Transverse colon (tissue), 4 donors: ENCODE measurements at regions not wholly inside any gene's neighbourhood (a gene's known extent, or its start where the extent isn't known, plus 50 kb on each side); places are given as distances from the start of the nearest gene placed in this dataset.

Source experiments
- DNase-seq: peaks from one replicate; pipeline ENCODE4 v3.0.0-alpha.2; 2019
- H3K27ac ChIP-seq, 4 donors: fragments of 200-600 bp; sonication (generic); 2 replicates each; pipeline ENCODE4 v1.5.1; 2016 to 2018; ENCODE audit warnings: inconsistent platforms in 4 of 4
- H3K27me3 ChIP-seq: fragments of 200-600 bp; sonication (generic); 2 replicates; pipeline ENCODE4 v1.5.1; 2017; ENCODE audit warnings: inconsistent platforms
- H3K36me3 ChIP-seq, 4 donors: fragments of 200-600 bp; sonication (generic); 2 replicates each; pipeline ENCODE4 v1.5.1; 2017 to 2019; ENCODE audit warnings: inconsistent platforms in 4 of 4
- H3K4me1 ChIP-seq, 4 donors: fragments of 200-600 bp; sonication (generic); 2 replicates each; pipeline ENCODE4 v1.5.1; 2017 to 2020; ENCODE audit warnings: inconsistent platforms in 4 of 4
- H3K4me3 ChIP-seq, 4 donors: fragments of 200-600 bp; sonication (generic); 1 replicate in 1 of 4; 2 replicates in 3 of 4; pipeline versions ENCODE4 v1.5.1 to v1.6.1; 2017 to 2019; ENCODE audit warnings: inconsistent platforms in 4 of 4
- H3K9me3 ChIP-seq, 2 donors: fragments of 200-600 bp; sonication (generic); 2 replicates each; pipeline ENCODE4 v1.5.1; 2017 to 2019; ENCODE audit warnings: inconsistent platforms in 2 of 2
- EP300 ChIP-seq: sonication (generic); formaldehyde crosslinking; IDR thresholded peaks from one replicate; pipeline ENCODE4 v1.6.1; 2017; ENCODE audit warnings: antibody characterized with exemption, low read depth
- POLR2A ChIP-seq: fragments of 450-650 bp; IDR thresholded peaks from one replicate; pipeline ENCODE4 v1.6.1; 2016; ENCODE audit warnings: antibody characterized with exemption, mild to moderate bottlenecking, moderate library complexity
- POLR2AphosphoS5 ChIP-seq, 3 donors: sonication (generic); formaldehyde crosslinking; IDR thresholded peaks; one replicate each; pipeline ENCODE4 v1.6.1; 2016; ENCODE audit warnings: antibody characterized with exemption in 3 of 3
- WGBS, 2 donors: methylation state at CpG; one replicate each; pipeline ENCODE4 v1.1.5; 2018; ENCODE audit warnings: low coverage in 1 of 2; 5-methylcytosine and 5-hydroxymethylcytosine counted together
- in situ Hi-C, 4 donors: fragments of 200-750 bp; cut with MboI; loops; one replicate each; pipeline versions ENCODE4 v1.15.0 to v1.15.1; 2017; ENCODE audit warnings: low sequenced_read_pairs in 3 of 4, low pct_ligation_motif_present in 1 of 4, low pct_unique_long_range_greater_than_20kb in 1 of 4
- intact Hi-C: fragments of 100-400 bp; cut with DNase I; formaldehyde crosslinking; loops from one replicate; pipeline ENCODE4 v1.15.1; 2023; ENCODE audit warnings: low total_unique reads
- TF ChIP-seq, protein P1 (sequence below), 5 experiments: fragments of 200-600 bp in 3 of 5; fragments of 450-650 bp in 2 of 5; sonication (generic) in 3 of 5; IDR thresholded peaks; 1 replicate in 2 of 5; 2 replicates in 3 of 5; pipeline ENCODE4 v1.5.1; 2016 to 2017; ENCODE audit warnings: antibody characterized with exemption in 5 of 5, inconsistent platforms in 3 of 5, mild to moderate bottlenecking in 2 of 5, moderate library complexity in 1 of 5

DNA sequence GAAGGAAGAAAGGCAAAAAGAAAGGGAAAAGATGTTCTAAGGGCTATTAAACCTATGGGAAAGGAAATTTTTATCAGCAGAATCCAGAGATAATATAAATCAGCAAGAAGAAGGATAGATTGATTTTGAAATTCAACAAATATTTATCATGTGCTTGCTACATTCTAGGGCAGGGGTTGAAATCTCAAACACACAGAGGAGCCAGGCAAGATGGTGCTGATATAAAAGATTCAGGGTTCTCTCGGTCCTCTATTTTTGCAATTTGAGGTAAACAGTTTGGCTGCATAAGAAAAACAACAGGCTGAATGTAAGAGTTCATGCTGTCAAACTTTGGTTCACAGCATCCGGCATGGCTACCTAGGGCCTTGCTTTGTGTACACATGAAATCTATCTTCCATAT is 109.6 kb upstream of the BMP2 start:
- Histone ChIP-seq H3K4me1 (peaks cover 0 to 41% (median 21%) of the 10 kb centered on the region in 4 donors), H3K27ac (no peak overlapping the region), H3K36me3 (no peaks in the 10 kb centered on the region), H3K4me3 (no peak overlapping the region), H3K27me3 (no peaks in the 10 kb centered on the region), H3K9me3 (no peaks in the 10 kb centered on the region)
- TF ChIP-seq EP300 = no peak
- TF ChIP-seq POLR2A = no peak
- TF ChIP-seq, protein P1, sequence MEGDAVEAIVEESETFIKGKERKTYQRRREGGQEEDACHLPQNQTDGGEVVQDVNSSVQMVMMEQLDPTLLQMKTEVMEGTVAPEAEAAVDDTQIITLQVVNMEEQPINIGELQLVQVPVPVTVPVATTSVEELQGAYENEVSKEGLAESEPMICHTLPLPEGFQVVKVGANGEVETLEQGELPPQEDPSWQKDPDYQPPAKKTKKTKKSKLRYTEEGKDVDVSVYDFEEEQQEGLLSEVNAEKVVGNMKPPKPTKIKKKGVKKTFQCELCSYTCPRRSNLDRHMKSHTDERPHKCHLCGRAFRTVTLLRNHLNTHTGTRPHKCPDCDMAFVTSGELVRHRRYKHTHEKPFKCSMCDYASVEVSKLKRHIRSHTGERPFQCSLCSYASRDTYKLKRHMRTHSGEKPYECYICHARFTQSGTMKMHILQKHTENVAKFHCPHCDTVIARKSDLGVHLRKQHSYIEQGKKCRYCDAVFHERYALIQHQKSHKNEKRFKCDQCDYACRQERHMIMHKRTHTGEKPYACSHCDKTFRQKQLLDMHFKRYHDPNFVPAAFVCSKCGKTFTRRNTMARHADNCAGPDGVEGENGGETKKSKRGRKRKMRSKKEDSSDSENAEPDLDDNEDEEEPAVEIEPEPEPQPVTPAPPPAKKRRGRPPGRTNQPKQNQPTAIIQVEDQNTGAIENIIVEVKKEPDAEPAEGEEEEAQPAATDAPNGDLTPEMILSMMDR (IDR thresholded peaks at IDR 0.05) = no peak
- TF ChIP-seq POLR2AphosphoS5 (IDR thresholded peaks at IDR 0.05) = no peak
- intact Hi-C loops = no loop called here
- whole genome bisulfite sequencing, 2 donors = 80 to 88% methylated on average over 2 of the region's 2 CpGs
- DNase-seq = no peak
- in situ Hi-C loops = no loop called here

DNA sequence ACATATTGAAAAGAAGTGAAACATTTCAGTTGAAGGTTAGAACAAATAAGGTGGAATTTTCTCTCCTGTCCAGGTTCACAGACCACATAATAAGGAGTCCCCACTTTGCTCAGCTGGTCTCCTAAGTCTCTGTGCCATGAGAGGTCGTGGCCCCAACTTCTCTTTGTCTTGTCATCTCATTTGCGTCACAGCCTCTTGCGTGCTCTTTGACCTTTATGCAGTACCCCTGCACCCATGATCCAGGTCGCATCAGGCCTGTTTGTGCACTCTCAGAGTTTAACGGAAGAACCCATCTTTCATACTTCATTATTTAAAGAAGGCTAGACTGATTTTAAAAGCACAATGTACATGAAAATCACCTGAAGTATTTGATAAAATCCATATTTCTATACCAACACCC is 110.4 kb upstream of the BMP2 start:
- H3K4me1 ChIP-seq = peaks cover 0 to 34% (median 18%) of the 10 kb centered on the region in 4 donors
- 83 to 85% methylated on average over 5 of the region's 5 CpGs for WGBS, 2 donors
- no peak overlapping the region for H3K4me3 ChIP-seq
- in situ Hi-C loops (no loop called here), intact Hi-C loops (no loop called here)
- H3K9me3 ChIP-seq = no peaks in the 10 kb centered on the region
- no peaks in the 10 kb centered on the region for H3K27me3 ChIP-seq
- H3K27ac ChIP-seq = no peak overlapping the region
- no peak for TF ChIP-seq EP300
- no peak for TF ChIP-seq POLR2A
- no peak for TF ChIP-seq POLR2AphosphoS5 (IDR thresholded peaks at IDR 0.05)
- TF ChIP-seq, protein P1 (IDR thresholded peaks at IDR 0.05) = no peak
- no peaks in the 10 kb centered on the region for H3K36me3 ChIP-seq
- no peak for DNase-seq

DNA sequence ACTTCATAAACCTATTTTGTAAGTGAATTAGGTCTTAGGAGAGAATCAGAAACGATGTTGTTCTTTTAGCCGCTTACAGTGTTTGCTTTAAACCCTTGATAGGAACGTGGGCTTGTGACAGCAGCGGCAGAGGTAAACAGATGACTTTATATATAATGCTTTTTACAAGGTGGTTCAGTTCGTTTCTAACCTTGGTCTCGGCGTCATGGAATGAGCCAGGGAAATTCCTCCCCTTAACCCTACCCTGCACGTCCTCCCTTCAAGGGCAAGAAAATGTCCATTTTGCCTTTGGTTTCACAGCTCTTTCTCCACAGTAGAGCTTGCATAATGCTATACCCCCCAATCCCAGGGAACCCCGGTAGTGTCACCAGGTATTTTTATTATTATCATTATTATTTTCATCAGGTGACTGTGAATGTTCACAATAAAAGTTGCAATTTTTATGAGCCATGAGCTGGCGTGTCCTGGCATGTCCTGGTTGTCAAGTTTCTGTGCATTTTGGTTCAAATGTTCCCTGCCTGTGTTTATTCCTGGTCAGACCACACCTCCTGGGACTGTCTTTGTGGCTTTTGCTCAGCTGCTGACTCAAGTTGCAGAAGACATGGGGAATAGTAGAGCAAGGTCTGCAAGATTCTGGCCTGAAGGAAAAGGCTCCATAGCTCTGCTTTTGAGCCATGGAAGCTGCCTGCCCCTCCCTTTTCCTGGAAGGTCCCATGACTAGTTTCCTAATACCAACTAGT is 112.8 kb upstream of the BMP2 start:
- Histone ChIP-seq H3K27ac (peak overlapping the region; percentile 10 to 66 (median 45)), H3K4me1 (peaks cover 0 to 18% (median 10%) of the 10 kb centered on the region in 4 donors), H3K36me3 (no peaks in the 10 kb centered on the region), H3K27me3 (no peaks in the 10 kb centered on the region), H3K9me3 (no peaks in the 10 kb centered on the region), H3K4me3 (no peak overlapping the region)
- no peak for DNase-seq
- in situ Hi-C loops = no loop called here
- TF ChIP-seq POLR2AphosphoS5 (IDR thresholded peaks at IDR 0.05) (no peak), POLR2A (no peak), EP300 (no peak)
- TF ChIP-seq, protein P1 (IDR thresholded peaks at IDR 0.05) = no peak
- 34 to 39% methylated on average over 5 to 10 of the region's 10 CpGs for WGBS, 2 donors
- intact Hi-C loops = no loop called here

DNA sequence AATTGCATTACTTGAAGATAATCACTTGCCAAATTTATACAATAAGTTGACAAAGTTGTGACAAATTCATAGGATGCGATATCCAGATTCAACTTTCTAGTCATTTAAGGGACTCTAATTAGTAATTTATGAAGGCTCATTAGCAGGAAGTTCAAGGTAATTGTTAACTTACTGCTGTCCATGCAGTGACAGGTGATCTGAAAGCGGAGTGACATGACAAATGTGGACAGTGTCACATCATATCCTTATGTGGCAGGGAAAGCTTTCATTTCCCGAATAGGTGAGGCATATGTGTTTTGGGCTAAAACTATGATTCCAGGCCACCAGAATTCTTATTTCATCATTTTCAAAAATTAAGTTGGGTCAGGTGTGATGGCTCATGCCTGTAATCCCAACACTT is 115.9 kb upstream of the BMP2 start:
- peaks cover 0 to 18% (median 9%) of the 10 kb centered on the region in 4 donors for H3K4me1 ChIP-seq
- intact Hi-C loops = no loop called here

More for the DNA sequence above, 115.9 kb upstream of the BMP2 start:
- no peak for TF ChIP-seq POLR2A
- TF ChIP-seq, protein P1 (IDR thresholded peaks at IDR 0.05) = no peak
- TF ChIP-seq POLR2AphosphoS5 (IDR thresholded peaks at IDR 0.05) = no peak
- TF ChIP-seq EP300 = no peak
- in situ Hi-C loops = no loop called here
- no peak overlapping the region for H3K4me3 ChIP-seq
- 91 to 92% methylated on average over 3 of the region's 3 CpGs for WGBS, 2 donors
- no peaks in the 10 kb centered on the region for H3K27me3 ChIP-seq
- H3K9me3 ChIP-seq = no peaks in the 10 kb centered on the region
- no peak for DNase-seq
- H3K36me3 ChIP-seq = no peaks in the 10 kb centered on the region
- H3K27ac ChIP-seq = no peak overlapping the region
